SK-N-SH (cell line): ENCODE measurements at regions not wholly inside any gene's neighbourhood (a gene's known extent, or its start where the extent isn't known, plus 50 kb on each side); places are given as distances from the start of the nearest gene placed in this dataset.

Experiments
- CTCF ChIA-PET: fragments of 300-600, 350-600 bp; formaldehyde crosslinking; extraction: SDS; loops from one replicate; lab custom pipeline; 2021; lab: Yijun Ruan, JAX
- POLR2A ChIA-PET: fragments of 350-600 bp; sonication (Branson Sonifier 250); formaldehyde crosslinking; extraction: SDS; loops from one replicate; lab custom pipeline; 2020; ENCODE audit warnings: antibody characterized with exemption, inconsistent platforms; lab: Yijun Ruan, JAX
- DNase-seq: peaks from one replicate; pipeline ENCODE4 v3.0.0; 2012
- H2AFZ ChIP-seq: fragments of 200-600 bp; sonication (generic); 2 replicates; pipeline ENCODE4 v1.8.1; 2016; ENCODE audit warnings: antibody characterized with exemption, mild to moderate bottlenecking, low read depth
- H3F3A ChIP-seq: fragments of 200-600 bp; sonication (generic); replicated peaks from 2 replicates; pipeline ENCODE3; 2016; ENCODE audit warnings: antibody characterized with exemption, mild to moderate bottlenecking; ENCODE audit not compliant: insufficient read depth
- H3K27ac ChIP-seq, 2 experiments: fragments of 200-500 bp in 1 of 2; fragments of 200-600 bp in 1 of 2; sonication (Bioruptor generic) in 1 of 2; sonication (generic), shearing (Covaris generic) in 1 of 2; 2 replicates each; pipeline versions ENCODE4 v1.5.1 to v1.6.1; 2014 to 2016; ENCODE audit warnings: low read depth in 2 of 2, inconsistent platforms in 1 of 2, low read length in 1 of 2, mild to moderate bottlenecking in 1 of 2, mixed read lengths in 1 of 2
- H3K27me3 ChIP-seq: fragments of 200-600 bp; sonication (generic), shearing (Covaris generic); 2 replicates; pipeline ENCODE4 v1.6.1; 2016; ENCODE audit warnings: mixed run types; ENCODE audit not compliant: insufficient read depth
- H3K36me3 ChIP-seq, 2 experiments: fragments of 200-500 bp in 1 of 2; fragments of 200-600 bp in 1 of 2; sonication (Bioruptor generic) in 1 of 2; sonication (generic) in 1 of 2; replicated peaks in 1 of 2; 2 replicates each; pipeline versions ENCODE3 to v1.5.1; 2014 to 2016; ENCODE audit warnings: low read length in 1 of 2, mild to moderate bottlenecking in 1 of 2; ENCODE audit not compliant: insufficient read depth in 2 of 2, control insufficient read depth in 1 of 2
- H3K4me1 ChIP-seq, 2 experiments: fragments of 200-500 bp in 1 of 2; fragments of 200-600 bp in 1 of 2; sonication (Bioruptor generic) in 1 of 2; sonication (generic), shearing (Covaris generic) in 1 of 2; 2 replicates each; pipeline versions ENCODE4 v1.5.1 to v1.6.1; 2014 to 2016; ENCODE audit warnings: low read depth in 1 of 2, low read length in 1 of 2, mixed run types in 1 of 2; ENCODE audit not compliant: insufficient read depth in 2 of 2, control insufficient read depth in 1 of 2
- H3K4me2 ChIP-seq: fragments of 200-600 bp; sonication (generic), shearing (Covaris generic); 2 replicates; pipeline ENCODE4 v1.6.1; 2017; ENCODE audit warnings: mixed run types
- H3K4me3 ChIP-seq, 2 experiments: fragments of 200-500 bp in 1 of 2; fragments of 200-600 bp in 1 of 2; sonication (Bioruptor generic) in 1 of 2; sonication (generic), shearing (Covaris generic) in 1 of 2; 2 replicates each; pipeline versions ENCODE4 v1.5.1 to v1.8.1; 2014 to 2016; ENCODE audit warnings: low read depth in 2 of 2, inconsistent platforms in 1 of 2, low read length in 1 of 2, mild to moderate bottlenecking in 1 of 2, mixed read lengths in 1 of 2, moderate library complexity in 1 of 2
- H3K79me2 ChIP-seq: fragments of 200-600 bp; sonication (generic); 2 replicates; pipeline ENCODE4 v1.8.1; 2017; ENCODE audit warnings: mild to moderate bottlenecking; ENCODE audit not compliant: insufficient read depth
- H3K9ac ChIP-seq: fragments of 200-600 bp; sonication (generic); 2 replicates; pipeline ENCODE4 v1.6.1; 2017; ENCODE audit warnings: mixed run types
- H3K9me2 ChIP-seq: fragments of 200-600 bp; sonication (generic); 2 replicates; pipeline ENCODE4 v1.6.1; 2017; ENCODE audit warnings: mixed run types
- H3K9me3 ChIP-seq: fragments of 200-600 bp; sonication (generic); 2 replicates; pipeline ENCODE4 v1.6.1; 2017; ENCODE audit warnings: mixed run types, mild to moderate bottlenecking, moderate library complexity
- H4K20me1 ChIP-seq: fragments of 200-600 bp; sonication (generic); 2 replicates; pipeline ENCODE4 v1.6.1; 2017; ENCODE audit warnings: mild to moderate bottlenecking, mixed run types; ENCODE audit not compliant: insufficient read depth
- EP300 ChIP-seq, 2 experiments: IDR thresholded peaks; 2 replicates each; pipeline versions ENCODE4 v1.4.0 to v1.6.1; 2012; ENCODE audit warnings: borderline replicate concordance in 1 of 2, low read depth in 1 of 2, low read length in 1 of 2
- EZH2phosphoT487 ChIP-seq: fragments of 200-600 bp; sonication (generic); IDR thresholded peaks from 2 replicates; pipeline ENCODE4 v1.6.1; 2017; ENCODE audit warnings: low read depth, mixed run types, mild to moderate bottlenecking, antibody characterized with exemption, moderate library complexity, borderline replicate concordance
- FOSL2 ChIP-seq: IDR thresholded peaks from 2 replicates; pipeline ENCODE4 v1.4.0; 2012; ENCODE audit warnings: low read depth, mild to moderate bottlenecking, moderate library complexity, borderline replicate concordance
- FOXM1 ChIP-seq: IDR thresholded peaks from 2 replicates; pipeline ENCODE4 v1.4.0; 2012; ENCODE audit warnings: low read depth, mild to moderate bottlenecking
- GABPA ChIP-seq: IDR thresholded peaks from 2 replicates; pipeline ENCODE4 v1.4.0; 2012; ENCODE audit warnings: low read depth, mild to moderate bottlenecking
- GATA2 ChIP-seq: sonication (generic); formaldehyde crosslinking; IDR thresholded peaks from 2 replicates; pipeline ENCODE4 v1.5.0; 2020; ENCODE audit warnings: mild to moderate bottlenecking, missing genetic modification reagents
- JUND ChIP-seq: IDR thresholded peaks from 2 replicates; pipeline ENCODE4 v1.4.0; 2012
- MEF2A ChIP-seq: IDR thresholded peaks from 2 replicates; pipeline ENCODE4 v1.4.0; 2012; ENCODE audit warnings: low read depth, borderline replicate concordance
- MXI1 ChIP-seq: IDR thresholded peaks from 2 replicates; pipeline ENCODE4 v1.6.1; 2012; ENCODE audit warnings: mild to moderate bottlenecking, low read depth, low read length, improper control_type of control experiment
- RAD21 ChIP-seq: IDR thresholded peaks from 2 replicates; pipeline ENCODE4 v1.6.1; 2012; ENCODE audit warnings: mild to moderate bottlenecking, low read length
- RCOR1 ChIP-seq: fragments of 150-350 bp; IDR thresholded peaks from 2 replicates; pipeline ENCODE4 v1.6.1; 2017; ENCODE audit warnings: antibody characterized with exemption, low read length
- RFX5 ChIP-seq: IDR thresholded peaks from 2 replicates; pipeline ENCODE4 v1.6.1; 2012; ENCODE audit warnings: mild to moderate bottlenecking, improper control_type of control experiment, low read length
- RXRA ChIP-seq: IDR thresholded peaks from 2 replicates; pipeline ENCODE4 v1.4.0; 2012; ENCODE audit warnings: low read depth, mild to moderate bottlenecking, borderline replicate concordance
- TCF12 ChIP-seq: IDR thresholded peaks from 2 replicates; pipeline ENCODE4 v1.4.0; 2012
- YY1 ChIP-seq: IDR thresholded peaks from 2 replicates; pipeline ENCODE4 v1.4.0; 2012; ENCODE audit warnings: low read depth, mild to moderate bottlenecking
- WGBS: methylation state at CpG from one replicate; pipeline ENCODE4 v1.1.6; 2017; ENCODE audit warnings: low lambda C conversion rate; 5-methylcytosine and 5-hydroxymethylcytosine counted together
- TF ChIP-seq, protein P1 (sequence below): fragments of 150-350 bp; IDR thresholded peaks from 2 replicates; pipeline ENCODE4 v1.6.1; 2016; ENCODE audit warnings: mild to moderate bottlenecking, low read depth, low read length
- TF ChIP-seq, protein P2 (sequence below): fragments of 150-350 bp; IDR thresholded peaks from 2 replicates; pipeline ENCODE4 v1.6.1; 2017; ENCODE audit warnings: antibody characterized with exemption, low read length, low read depth, borderline replicate concordance
- TF ChIP-seq, protein P3 (sequence below): IDR thresholded peaks from 2 replicates; pipeline ENCODE4 v1.4.0; 2012; ENCODE audit warnings: low read depth
- TF ChIP-seq, protein P4 (sequence below): fragments of 200-600 bp; sonication (generic); IDR thresholded peaks from 2 replicates; pipeline ENCODE4 v1.6.1; 2017; ENCODE audit warnings: antibody characterized with exemption, mild to moderate bottlenecking, moderate library complexity
- TF ChIP-seq, protein P5 (sequence below): IDR thresholded peaks from 2 replicates; pipeline ENCODE4 v1.4.0; 2012; ENCODE audit warnings: low read depth, borderline replicate concordance

DNA sequence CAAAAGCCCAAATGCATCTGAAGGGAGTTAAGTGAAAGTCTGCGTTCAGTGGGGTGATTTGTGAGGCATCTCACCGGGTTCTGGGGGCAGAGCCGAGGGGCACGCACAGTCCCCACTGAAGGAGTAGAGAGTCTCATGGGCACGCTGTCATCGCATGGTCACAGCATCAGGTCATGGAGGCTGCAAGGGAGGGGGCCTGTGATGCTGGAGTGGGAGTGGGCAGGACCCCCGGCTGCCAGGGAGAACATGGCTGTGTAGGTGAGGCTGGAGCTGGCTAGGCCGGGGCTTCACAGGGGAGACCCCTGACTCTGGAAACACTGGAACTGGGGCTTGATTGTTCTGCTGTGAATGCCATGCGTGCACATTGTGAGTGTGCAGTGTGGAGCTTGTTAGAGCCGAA lies 360.5 kb downstream of the IRX2 start:
- no peak overlapping the region for H3K4me2 ChIP-seq
- no peak overlapping the region for H3K4me3 ChIP-seq
- H3K79me2 ChIP-seq = no peaks in the 10 kb centered on the region
- DNase-seq = no peak
- H3K27ac ChIP-seq = no peak overlapping the region
- H2AFZ ChIP-seq = no peak overlapping the region
- no peak overlapping the region for H3K9ac ChIP-seq
- no peaks in the 10 kb centered on the region for H3F3A ChIP-seq
- no peaks in the 10 kb centered on the region for H4K20me1 ChIP-seq
- TF ChIP-seq, protein P1, sequence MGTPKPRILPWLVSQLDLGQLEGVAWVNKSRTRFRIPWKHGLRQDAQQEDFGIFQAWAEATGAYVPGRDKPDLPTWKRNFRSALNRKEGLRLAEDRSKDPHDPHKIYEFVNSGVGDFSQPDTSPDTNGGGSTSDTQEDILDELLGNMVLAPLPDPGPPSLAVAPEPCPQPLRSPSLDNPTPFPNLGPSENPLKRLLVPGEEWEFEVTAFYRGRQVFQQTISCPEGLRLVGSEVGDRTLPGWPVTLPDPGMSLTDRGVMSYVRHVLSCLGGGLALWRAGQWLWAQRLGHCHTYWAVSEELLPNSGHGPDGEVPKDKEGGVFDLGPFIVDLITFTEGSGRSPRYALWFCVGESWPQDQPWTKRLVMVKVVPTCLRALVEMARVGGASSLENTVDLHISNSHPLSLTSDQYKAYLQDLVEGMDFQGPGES = no peak
- TF ChIP-seq GABPA = no peak
- TF ChIP-seq GATA2 = no peak
- no peak for TF ChIP-seq RXRA
- no peak for TF ChIP-seq EP300 (IDR thresholded peaks at IDR 0.05; ENCODE audit: borderline replicate concordance in 1 of 2, low read depth in 1 of 2, low read length in 1 of 2)
- no peak for TF ChIP-seq TCF12
- no peak for TF ChIP-seq RCOR1
- TF ChIP-seq RFX5 = no peak
- no peak for TF ChIP-seq MXI1
- TF ChIP-seq FOSL2 = no peak
- no peaks in the 10 kb centered on the region for H3K9me3 ChIP-seq
- H3K27me3 ChIP-seq = peaks cover 41% of the 10 kb centered on the region
- H3K36me3 ChIP-seq = no peaks in the 10 kb centered on the region
- H3K9me2 ChIP-seq = no peaks in the 10 kb centered on the region
- WGBS = 4% methylated on average over 9 of the region's 10 CpGs
- ChIA-PET CTCF (interaction anchor here (1.2 kb wide), 1 partner anchor 24 kb away, joined by 3 read pairs; no protein-coding TSS in a partner anchor), POLR2A (no interaction called here)
- H3K4me1 ChIP-seq = no peaks in the 10 kb centered on the region

DNA sequence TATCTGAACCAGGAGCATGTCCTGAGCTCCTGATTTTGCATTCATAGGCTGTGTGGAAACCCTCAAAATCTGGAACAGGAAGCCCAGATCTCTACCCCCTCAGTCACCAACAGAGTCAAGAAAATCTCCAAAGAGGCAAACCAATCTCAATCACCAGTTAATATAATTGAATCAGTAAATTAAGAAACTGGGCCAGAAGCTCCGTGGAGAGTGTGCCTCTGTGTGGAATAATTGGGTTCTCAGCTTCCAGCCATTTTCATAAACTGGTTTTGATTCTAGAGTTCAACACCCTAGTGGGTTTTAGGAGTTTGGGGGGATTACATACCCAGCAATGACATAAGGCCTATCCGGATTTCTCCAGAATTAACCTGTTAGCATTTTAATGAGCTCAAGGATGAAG lies 362.9 kb downstream of the IRX2 start:
- ChIA-PET POLR2A (no interaction called here), CTCF (no interaction called here)
- Histone ChIP-seq H2AFZ (no peak overlapping the region), H3K4me2 (peak overlapping the region; percentile 38; the same call in 1 of the 2 replicates), H3K9me2 (no peaks in the 10 kb centered on the region), H3F3A (no peaks in the 10 kb centered on the region), H3K27ac (no peak overlapping the region), H3K4me3 (no peak overlapping the region), H3K4me1 (no peaks in the 10 kb centered on the region), H3K9me3 (no peaks in the 10 kb centered on the region), H3K27me3 (peaks cover 62% of the 10 kb centered on the region), H3K9ac (no peak overlapping the region), H3K79me2 (no peaks in the 10 kb centered on the region), H3K36me3 (no peaks in the 10 kb centered on the region), H4K20me1 (no peaks in the 10 kb centered on the region)
- TF ChIP-seq EZH2phosphoT487 = no peak
- TF ChIP-seq, protein P2, sequence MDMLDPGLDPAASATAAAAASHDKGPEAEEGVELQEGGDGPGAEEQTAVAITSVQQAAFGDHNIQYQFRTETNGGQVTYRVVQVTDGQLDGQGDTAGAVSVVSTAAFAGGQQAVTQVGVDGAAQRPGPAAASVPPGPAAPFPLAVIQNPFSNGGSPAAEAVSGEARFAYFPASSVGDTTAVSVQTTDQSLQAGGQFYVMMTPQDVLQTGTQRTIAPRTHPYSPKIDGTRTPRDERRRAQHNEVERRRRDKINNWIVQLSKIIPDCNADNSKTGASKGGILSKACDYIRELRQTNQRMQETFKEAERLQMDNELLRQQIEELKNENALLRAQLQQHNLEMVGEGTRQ = no peak
- TF ChIP-seq, protein P3, sequence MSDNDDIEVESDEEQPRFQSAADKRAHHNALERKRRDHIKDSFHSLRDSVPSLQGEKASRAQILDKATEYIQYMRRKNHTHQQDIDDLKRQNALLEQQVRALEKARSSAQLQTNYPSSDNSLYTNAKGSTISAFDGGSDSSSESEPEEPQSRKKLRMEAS = no peak
- TF ChIP-seq YY1 = no peak
- TF ChIP-seq TCF12 = no peak
- TF ChIP-seq GABPA = no peak
- TF ChIP-seq RCOR1 = no peak
- no peak for TF ChIP-seq JUND
- TF ChIP-seq, protein P4, sequence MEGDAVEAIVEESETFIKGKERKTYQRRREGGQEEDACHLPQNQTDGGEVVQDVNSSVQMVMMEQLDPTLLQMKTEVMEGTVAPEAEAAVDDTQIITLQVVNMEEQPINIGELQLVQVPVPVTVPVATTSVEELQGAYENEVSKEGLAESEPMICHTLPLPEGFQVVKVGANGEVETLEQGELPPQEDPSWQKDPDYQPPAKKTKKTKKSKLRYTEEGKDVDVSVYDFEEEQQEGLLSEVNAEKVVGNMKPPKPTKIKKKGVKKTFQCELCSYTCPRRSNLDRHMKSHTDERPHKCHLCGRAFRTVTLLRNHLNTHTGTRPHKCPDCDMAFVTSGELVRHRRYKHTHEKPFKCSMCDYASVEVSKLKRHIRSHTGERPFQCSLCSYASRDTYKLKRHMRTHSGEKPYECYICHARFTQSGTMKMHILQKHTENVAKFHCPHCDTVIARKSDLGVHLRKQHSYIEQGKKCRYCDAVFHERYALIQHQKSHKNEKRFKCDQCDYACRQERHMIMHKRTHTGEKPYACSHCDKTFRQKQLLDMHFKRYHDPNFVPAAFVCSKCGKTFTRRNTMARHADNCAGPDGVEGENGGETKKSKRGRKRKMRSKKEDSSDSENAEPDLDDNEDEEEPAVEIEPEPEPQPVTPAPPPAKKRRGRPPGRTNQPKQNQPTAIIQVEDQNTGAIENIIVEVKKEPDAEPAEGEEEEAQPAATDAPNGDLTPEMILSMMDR = no peak
- TF ChIP-seq GATA2 = no peak
- TF ChIP-seq RFX5 = no peak
- TF ChIP-seq, protein P5, sequence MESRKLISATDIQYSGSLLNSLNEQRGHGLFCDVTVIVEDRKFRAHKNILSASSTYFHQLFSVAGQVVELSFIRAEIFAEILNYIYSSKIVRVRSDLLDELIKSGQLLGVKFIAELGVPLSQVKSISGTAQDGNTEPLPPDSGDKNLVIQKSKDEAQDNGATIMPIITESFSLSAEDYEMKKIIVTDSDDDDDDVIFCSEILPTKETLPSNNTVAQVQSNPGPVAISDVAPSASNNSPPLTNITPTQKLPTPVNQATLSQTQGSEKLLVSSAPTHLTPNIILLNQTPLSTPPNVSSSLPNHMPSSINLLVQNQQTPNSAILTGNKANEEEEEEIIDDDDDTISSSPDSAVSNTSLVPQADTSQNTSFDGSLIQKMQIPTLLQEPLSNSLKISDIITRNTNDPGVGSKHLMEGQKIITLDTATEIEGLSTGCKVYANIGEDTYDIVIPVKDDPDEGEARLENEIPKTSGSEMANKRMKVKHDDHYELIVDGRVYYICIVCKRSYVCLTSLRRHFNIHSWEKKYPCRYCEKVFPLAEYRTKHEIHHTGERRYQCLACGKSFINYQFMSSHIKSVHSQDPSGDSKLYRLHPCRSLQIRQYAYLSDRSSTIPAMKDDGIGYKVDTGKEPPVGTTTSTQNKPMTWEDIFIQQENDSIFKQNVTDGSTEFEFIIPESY = no peak
- no peak for TF ChIP-seq MEF2A
- TF ChIP-seq, protein P1 = no peak
- no peak for TF ChIP-seq RAD21
- no peak for TF ChIP-seq FOXM1
- 0% methylated on average over 2 of the region's 2 CpGs for WGBS
- no peak for DNase-seq
